ENCODE measurements at regions not wholly inside any gene's neighbourhood (a gene's known extent, or its start where the extent isn't known, plus 50 kb on each side); places are given as distances from the start of the nearest gene placed in this dataset.

DNA sequence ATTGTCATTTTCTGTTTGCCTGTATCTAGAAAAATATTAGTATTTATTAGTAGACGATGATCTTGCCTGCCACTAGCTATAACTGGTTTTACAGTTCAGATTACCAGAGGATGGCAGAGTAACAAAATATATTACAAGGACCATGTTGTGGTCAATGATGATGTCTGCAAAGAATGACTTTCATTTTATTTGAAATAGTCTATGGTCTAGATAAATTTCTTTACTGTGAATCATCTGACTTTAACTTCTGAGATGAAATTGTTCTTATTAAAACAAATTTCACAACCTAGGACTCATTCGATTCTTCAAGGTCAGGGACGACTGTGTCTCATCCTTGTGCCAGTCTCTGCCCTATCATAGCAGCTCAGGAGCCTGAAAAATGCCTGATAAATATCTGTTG is 637.8 kb upstream of the KLF12 start:
- CTCF ChIA-PET: no interaction called here
- DNase-seq (ENCODE audit: low spot score): no peak
- TF ChIP-seq EZH2 (IDR thresholded peaks at IDR 0.05; ENCODE audit: borderline replicate concordance, low read depth, low read length, poor library complexity, severe bottlenecking) (no peak), CTCF (conservative IDR thresholded peaks at IDR 0.05; ENCODE audit: low read depth, low read length) (no peak)
- Histone ChIP-seq H3K4me1 (ENCODE audit: insufficient read depth, low read length, poor library complexity, severe bottlenecking) (no peaks in the 10 kb centered on the region), H3K27ac (ENCODE audit: low read depth, low read length, poor library complexity, severe bottlenecking) (no peak overlapping the region), H3K36me3 (ENCODE audit: insufficient read depth, low read length, poor library complexity, severe bottlenecking) (no peaks in the 10 kb centered on the region), H3K4me3 (ENCODE audit: low read depth, low read length, poor library complexity, severe bottlenecking) (no peak overlapping the region), H3K9me3 (ENCODE audit: low read depth, low read length, poor library complexity, severe bottlenecking) (no peaks in the 10 kb centered on the region), H3K27me3 (replicated peaks; ENCODE audit: insufficient read depth, low read depth, low read length, poor library complexity) (no peaks in the 10 kb centered on the region)
- no TSS peak for BruUV-seq (replicated peaks)
- POLR2A ChIA-PET (ENCODE audit: low non-redundant PET): no interaction called here
- intact Hi-C loops (cut with micrococcal nuclease; ENCODE audit: unreplicated experiment): no loop called here

- intact Hi-C loops (cut with micrococcal nuclease; ENCODE audit: unreplicated experiment): no loop called here
- DNase-seq (ENCODE audit: low spot score): no peak
- Histone ChIP-seq H3K4me1 (ENCODE audit: insufficient read depth, low read length, poor library complexity, severe bottlenecking) (no peaks in the 10 kb centered on the region), H3K27ac (ENCODE audit: low read depth, low read length, poor library complexity, severe bottlenecking) (no peak overlapping the region), H3K36me3 (ENCODE audit: insufficient read depth, low read length, poor library complexity, severe bottlenecking) (no peaks in the 10 kb centered on the region), H3K9me3 (ENCODE audit: low read depth, low read length, poor library complexity, severe bottlenecking) (no peaks in the 10 kb centered on the region), H3K4me3 (ENCODE audit: low read depth, low read length, poor library complexity, severe bottlenecking) (no peak overlapping the region), H3K27me3 (replicated peaks; ENCODE audit: insufficient read depth, low read depth, low read length, poor library complexity) (no peaks in the 10 kb centered on the region)
- ChIA-PET CTCF (no interaction called here), POLR2A (ENCODE audit: low non-redundant PET) (no interaction called here)
- BruUV-seq (replicated peaks): no TSS peak
- no peak for TF ChIP-seq EZH2 (IDR thresholded peaks at IDR 0.05; ENCODE audit: borderline replicate concordance, low read depth, low read length, poor library complexity, severe bottlenecking)
- no peak for TF ChIP-seq CTCF (conservative IDR thresholded peaks at IDR 0.05; ENCODE audit: low read depth, low read length)
Observed at GRCh38 chr13:74770361-74770760, 636.2 kb upstream of the KLF12 start.

GRCh38 chr13:74769333-74769732 is 635.1 kb upstream of the KLF12 start:
- Histone ChIP-seq H3K27me3 (replicated peaks; ENCODE audit: insufficient read depth, low read depth, low read length, poor library complexity) (no peaks in the 10 kb centered on the region), H3K9me3 (ENCODE audit: low read depth, low read length, poor library complexity, severe bottlenecking) (no peaks in the 10 kb centered on the region), H3K4me3 (ENCODE audit: low read depth, low read length, poor library complexity, severe bottlenecking) (no peak overlapping the region), H3K36me3 (ENCODE audit: insufficient read depth, low read length, poor library complexity, severe bottlenecking) (no peaks in the 10 kb centered on the region), H3K4me1 (ENCODE audit: insufficient read depth, low read length, poor library complexity, severe bottlenecking) (no peaks in the 10 kb centered on the region), H3K27ac (ENCODE audit: low read depth, low read length, poor library complexity, severe bottlenecking) (no peak overlapping the region)
- intact Hi-C loops (cut with micrococcal nuclease; ENCODE audit: unreplicated experiment): no loop called here
- BruUV-seq (replicated peaks): no TSS peak
- no peak for DNase-seq (ENCODE audit: low spot score)
- CTCF ChIA-PET: no interaction called here
- POLR2A ChIA-PET (ENCODE audit: low non-redundant PET): no interaction called here
- TF ChIP-seq EZH2 (IDR thresholded peaks at IDR 0.05; ENCODE audit: borderline replicate concordance, low read depth, low read length, poor library complexity, severe bottlenecking) (no peak), CTCF (conservative IDR thresholded peaks at IDR 0.05; ENCODE audit: low read depth, low read length) (no peak)
